ENCODE measurements at regions not wholly inside any gene's neighbourhood (a gene's known extent, or its start where the extent isn't known, plus 50 kb on each side); places are given as distances from the start of the nearest gene placed in this dataset.

DNA sequence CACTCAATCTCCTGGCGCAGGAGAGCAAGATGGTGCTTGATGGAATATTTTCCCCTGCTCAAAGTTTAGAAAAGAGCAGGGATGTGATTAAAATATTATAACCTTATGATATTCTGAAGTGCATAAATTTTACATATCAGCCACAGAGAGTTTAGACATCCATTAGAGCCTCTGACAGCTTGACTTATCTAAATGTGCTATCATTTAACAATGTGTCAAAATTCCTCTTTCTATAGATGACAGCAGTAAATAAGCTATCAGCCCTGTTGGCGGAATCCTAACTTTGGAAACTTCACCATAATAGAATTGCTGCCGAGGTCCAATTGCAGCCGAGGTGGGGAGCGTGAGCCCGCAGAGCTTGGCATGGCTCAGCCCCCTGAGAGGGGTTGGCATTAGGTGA lies 117.7 kb upstream of the MYL2 start:
- no peak for ATAC-seq
- TF ChIP-seq SNAI2 (CRISPR knock-in tag; IDR thresholded peaks at IDR 0.05) (no peak), CSDC2 (CRISPR knock-in tag; IDR thresholded peaks at IDR 0.05) (no peak), ARNTL (CRISPR knock-in tag; IDR thresholded peaks at IDR 0.05; ENCODE audit: borderline replicate concordance, low read depth) (no peak), ZFP3 (CRISPR knock-in tag; IDR thresholded peaks at IDR 0.05) (no peak), PATZ1 (CRISPR knock-in tag; IDR thresholded peaks at IDR 0.05; ENCODE audit: borderline replicate concordance) (no peak), ZC3H10 (CRISPR knock-in tag; IDR thresholded peaks at IDR 0.05) (no peak), ZNF565 (CRISPR knock-in tag; conservative IDR thresholded peaks at IDR 0.05; ENCODE audit: low read depth) (no peak), POU6F1 (CRISPR knock-in tag; IDR thresholded peaks at IDR 0.05; ENCODE audit: borderline replicate concordance, low read depth) (no peak), ZFP30 (CRISPR knock-in tag; IDR thresholded peaks at IDR 0.05) (no peak), ESRRG (CRISPR knock-in tag; IDR thresholded peaks at IDR 0.05) (no peak), ISL1 (CRISPR knock-in tag; IDR thresholded peaks at IDR 0.05) (no peak), TSHZ2 (CRISPR knock-in tag; IDR thresholded peaks at IDR 0.05) (no peak), OSR1 (CRISPR knock-in tag; IDR thresholded peaks at IDR 0.05) (no peak), TCF4 (CRISPR knock-in tag; IDR thresholded peaks at IDR 0.05; ENCODE audit: borderline replicate concordance) (no peak), CREB5 (CRISPR knock-in tag; IDR thresholded peaks at IDR 0.05; ENCODE audit: low read depth) (no peak), RARB (CRISPR knock-in tag; IDR thresholded peaks at IDR 0.05) (no peak), GLIS3 (CRISPR knock-in tag; IDR thresholded peaks at IDR 0.05) (no peak), TOX (CRISPR knock-in tag; IDR thresholded peaks at IDR 0.05; ENCODE audit: borderline replicate concordance) (no peak)
- TF ChIP-seq, protein P1, sequence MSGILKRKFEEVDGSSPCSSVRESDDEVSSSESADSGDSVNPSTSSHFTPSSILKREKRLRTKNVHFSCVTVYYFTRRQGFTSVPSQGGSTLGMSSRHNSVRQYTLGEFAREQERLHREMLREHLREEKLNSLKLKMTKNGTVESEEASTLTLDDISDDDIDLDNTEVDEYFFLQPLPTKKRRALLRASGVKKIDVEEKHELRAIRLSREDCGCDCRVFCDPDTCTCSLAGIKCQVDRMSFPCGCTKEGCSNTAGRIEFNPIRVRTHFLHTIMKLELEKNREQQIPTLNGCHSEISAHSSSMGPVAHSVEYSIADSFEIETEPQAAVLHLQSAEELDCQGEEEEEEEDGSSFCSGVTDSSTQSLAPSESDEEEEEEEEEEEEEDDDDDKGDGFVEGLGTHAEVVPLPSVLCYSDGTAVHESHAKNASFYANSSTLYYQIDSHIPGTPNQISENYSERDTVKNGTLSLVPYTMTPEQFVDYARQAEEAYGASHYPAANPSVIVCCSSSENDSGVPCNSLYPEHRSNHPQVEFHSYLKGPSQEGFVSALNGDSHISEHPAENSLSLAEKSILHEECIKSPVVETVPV (CRISPR knock-in tag; IDR thresholded peaks at IDR 0.05): no peak

DNA sequence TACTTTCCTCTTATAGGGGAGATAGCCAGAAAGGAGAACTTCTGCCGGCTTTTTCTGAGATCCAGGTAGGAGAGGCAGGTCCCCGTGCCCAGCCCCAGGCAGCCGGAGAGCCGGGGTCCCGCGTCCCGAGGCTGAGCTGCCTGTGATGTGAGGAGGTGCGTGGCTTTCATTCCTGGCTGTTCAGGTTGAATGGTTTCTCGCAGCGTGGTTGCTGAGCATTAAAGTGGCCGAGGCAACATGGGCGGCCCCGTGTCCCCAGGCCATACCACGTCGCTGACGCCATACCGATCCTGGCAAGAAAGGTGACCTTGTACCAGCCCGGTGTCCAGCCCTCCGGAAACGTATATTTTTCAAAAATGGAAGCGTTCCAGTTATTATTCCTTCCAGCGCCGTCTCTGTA lies 116.7 kb upstream of the MYL2 start:
- TF ChIP-seq ZNF565 (CRISPR knock-in tag; conservative IDR thresholded peaks at IDR 0.05; ENCODE audit: low read depth): no peak
- no peak for TF ChIP-seq ZFP3 (CRISPR knock-in tag; IDR thresholded peaks at IDR 0.05)
- no peak for TF ChIP-seq GLIS3 (CRISPR knock-in tag; IDR thresholded peaks at IDR 0.05)
- TF ChIP-seq TCF4 (CRISPR knock-in tag; IDR thresholded peaks at IDR 0.05; ENCODE audit: borderline replicate concordance): no peak
- no peak for ATAC-seq

DNA sequence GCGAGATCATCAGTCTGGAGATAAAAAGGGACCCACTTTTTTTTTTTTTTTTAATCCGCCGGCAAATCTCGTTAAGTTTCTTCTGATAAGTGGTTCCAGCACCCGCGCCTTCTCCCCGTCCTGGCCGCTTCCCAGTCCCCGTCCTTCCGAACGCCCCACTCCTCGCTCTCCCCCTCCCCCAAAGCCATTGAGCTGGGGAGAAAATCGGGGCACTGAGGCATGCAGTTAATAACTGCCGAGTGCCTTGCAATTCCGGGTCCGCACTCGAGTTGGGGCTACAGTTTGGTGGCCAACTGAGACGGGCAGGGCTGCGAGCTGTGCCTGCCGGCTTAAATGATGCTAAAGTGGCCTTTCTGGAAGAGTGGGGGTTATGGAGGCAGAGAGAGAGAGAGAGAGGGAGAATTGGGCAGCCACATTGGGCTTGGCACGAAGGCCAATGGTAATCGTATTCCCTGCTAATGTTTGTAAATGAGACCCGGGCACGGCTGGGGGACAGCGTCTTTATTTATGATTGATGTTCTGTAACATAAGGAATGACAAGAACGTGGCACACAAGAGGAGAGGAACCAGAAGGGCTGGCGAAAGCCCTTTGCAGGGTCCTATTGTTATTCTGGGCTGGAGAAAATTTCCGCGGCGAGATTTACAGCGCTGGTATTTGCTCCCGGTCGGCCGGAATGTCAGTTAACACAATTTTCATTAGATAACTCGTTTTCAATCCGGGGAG lies 115.4 kb upstream of the MYL2 start:
- peak; percentile 20; the same call in 2 of the 3 replicates for ATAC-seq
- TF ChIP-seq TOX (CRISPR knock-in tag; IDR thresholded peaks at IDR 0.05; ENCODE audit: borderline replicate concordance) (no peak), OSR1 (CRISPR knock-in tag; IDR thresholded peaks at IDR 0.05) (no peak), RARB (CRISPR knock-in tag; IDR thresholded peaks at IDR 0.05) (no peak), CSDC2 (CRISPR knock-in tag; IDR thresholded peaks at IDR 0.05) (no peak), ZC3H10 (CRISPR knock-in tag; IDR thresholded peaks at IDR 0.05) (no peak), ZNF565 (CRISPR knock-in tag; conservative IDR thresholded peaks at IDR 0.05; ENCODE audit: low read depth) (no peak), SNAI2 (CRISPR knock-in tag; IDR thresholded peaks at IDR 0.05) (no peak), TCF4 (CRISPR knock-in tag; IDR thresholded peaks at IDR 0.05; ENCODE audit: borderline replicate concordance) (no peak), PATZ1 (CRISPR knock-in tag; IDR thresholded peaks at IDR 0.05; ENCODE audit: borderline replicate concordance) (no peak), ESRRG (CRISPR knock-in tag; IDR thresholded peaks at IDR 0.05) (no peak), ZFP3 (CRISPR knock-in tag; IDR thresholded peaks at IDR 0.05) (no peak), ZNF70 (CRISPR knock-in tag; IDR thresholded peaks at IDR 0.05) (no peak)
- TF ChIP-seq, protein P1 (CRISPR knock-in tag; IDR thresholded peaks at IDR 0.05): no peak
